ENCODE measurements at regions not wholly inside any gene's neighbourhood (a gene's known extent, or its start where the extent isn't known, plus 50 kb on each side); places are given as distances from the start of the nearest gene placed in this dataset.
"Not testable (repeated sequence)": the region's sequence is repeated elsewhere in the genome, so short reads cannot be mapped to it uniquely, and the experiment has no call there.

DNA sequence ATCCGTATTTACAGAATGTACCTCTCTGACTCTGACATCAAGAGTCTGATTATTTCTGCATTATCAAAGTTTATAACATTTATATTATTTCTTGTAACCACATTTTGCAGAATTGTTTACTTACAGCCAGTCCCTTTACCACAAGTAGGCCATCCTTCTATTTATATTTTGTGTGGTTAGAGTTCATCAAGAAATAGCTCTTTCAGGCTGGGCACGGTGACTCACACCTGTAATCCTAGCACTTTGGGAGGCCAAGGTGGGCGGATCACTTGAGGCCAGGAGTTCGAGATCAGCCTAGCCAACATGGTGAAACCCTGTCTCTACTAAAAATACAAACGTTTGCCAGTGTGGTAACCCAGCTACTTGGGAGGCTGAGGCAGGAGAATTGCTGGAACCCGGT, 86.3 kb upstream of the HCRTR2 start:
- TF ChIP-seq, protein P1, sequence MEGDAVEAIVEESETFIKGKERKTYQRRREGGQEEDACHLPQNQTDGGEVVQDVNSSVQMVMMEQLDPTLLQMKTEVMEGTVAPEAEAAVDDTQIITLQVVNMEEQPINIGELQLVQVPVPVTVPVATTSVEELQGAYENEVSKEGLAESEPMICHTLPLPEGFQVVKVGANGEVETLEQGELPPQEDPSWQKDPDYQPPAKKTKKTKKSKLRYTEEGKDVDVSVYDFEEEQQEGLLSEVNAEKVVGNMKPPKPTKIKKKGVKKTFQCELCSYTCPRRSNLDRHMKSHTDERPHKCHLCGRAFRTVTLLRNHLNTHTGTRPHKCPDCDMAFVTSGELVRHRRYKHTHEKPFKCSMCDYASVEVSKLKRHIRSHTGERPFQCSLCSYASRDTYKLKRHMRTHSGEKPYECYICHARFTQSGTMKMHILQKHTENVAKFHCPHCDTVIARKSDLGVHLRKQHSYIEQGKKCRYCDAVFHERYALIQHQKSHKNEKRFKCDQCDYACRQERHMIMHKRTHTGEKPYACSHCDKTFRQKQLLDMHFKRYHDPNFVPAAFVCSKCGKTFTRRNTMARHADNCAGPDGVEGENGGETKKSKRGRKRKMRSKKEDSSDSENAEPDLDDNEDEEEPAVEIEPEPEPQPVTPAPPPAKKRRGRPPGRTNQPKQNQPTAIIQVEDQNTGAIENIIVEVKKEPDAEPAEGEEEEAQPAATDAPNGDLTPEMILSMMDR (IDR thresholded peaks at IDR 0.05 in 2 of 3, conservative IDR thresholded peaks at IDR 0.05 in 1 of 3; ENCODE audit: borderline replicate concordance in 1 of 3, insufficient read depth in 1 of 3, low read depth in 2 of 3, low read length in 2 of 3): not testable (repeated sequence)
- not testable (repeated sequence) for TF ChIP-seq POLR2AphosphoS5 (IDR thresholded peaks at IDR 0.05; ENCODE audit: low read depth, low read length); POLR2A (IDR thresholded peaks at IDR 0.05; ENCODE audit: borderline replicate concordance, extremely low read depth, insufficient read depth, insufficient read length)
- TF ChIP-seq, protein P2, sequence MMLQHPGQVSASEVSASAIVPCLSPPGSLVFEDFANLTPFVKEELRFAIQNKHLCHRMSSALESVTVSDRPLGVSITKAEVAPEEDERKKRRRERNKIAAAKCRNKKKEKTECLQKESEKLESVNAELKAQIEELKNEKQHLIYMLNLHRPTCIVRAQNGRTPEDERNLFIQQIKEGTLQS (IDR thresholded peaks at IDR 0.05): not testable (repeated sequence)

Measured in HCT116 (cell line).